ENCODE measurements at regions not wholly inside any gene's neighbourhood (a gene's known extent, or its start where the extent isn't known, plus 50 kb on each side); places are given as distances from the start of the nearest gene placed in this dataset.

- no peak for DNase-seq
These were observed 613.7 kb upstream of the B3GALT2 start for GRCh38 chr1:193799948-193800690.

- DNase-seq, result no peak
These were observed 613.0 kb upstream of the B3GALT2 start for GRCh38 chr1:193799371-193799770.

DNA sequence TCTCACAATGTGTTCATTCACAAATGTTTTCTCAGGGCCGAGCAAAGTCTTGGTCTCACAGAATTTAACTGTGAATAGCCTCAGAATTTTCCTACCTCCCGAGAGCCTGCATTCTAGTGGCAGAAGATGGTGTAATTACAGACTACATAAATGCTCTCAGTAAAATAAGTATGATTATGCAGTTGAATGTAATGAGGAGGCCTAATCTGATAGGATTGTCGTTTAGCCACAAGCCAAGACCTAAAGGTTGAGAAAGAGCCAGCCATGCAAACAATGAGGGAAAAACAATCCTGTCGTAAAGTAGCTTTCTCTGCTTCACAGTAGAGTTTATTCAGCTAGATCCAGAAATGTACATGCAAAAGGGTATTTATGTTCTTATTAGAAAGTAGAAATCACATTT lies 607.8 kb upstream of the B3GALT2 start:
- DNase-seq, result no peak

- no peak for DNase-seq
These were observed 605.3 kb upstream of the B3GALT2 start for GRCh38 chr1:193791746-193792145.

GRCh38 chr1:193787061-193787460 lies 600.6 kb upstream of the B3GALT2 start:
- peak; percentile 9 for DNase-seq

GRCh38 chr1:193785850-193786420 lies 599.5 kb upstream of the B3GALT2 start:
- DNase-seq, result no peak

GRCh38 chr1:193774536-193775323 lies 588.3 kb upstream of the B3GALT2 start:
- no peak for DNase-seq

DNA sequence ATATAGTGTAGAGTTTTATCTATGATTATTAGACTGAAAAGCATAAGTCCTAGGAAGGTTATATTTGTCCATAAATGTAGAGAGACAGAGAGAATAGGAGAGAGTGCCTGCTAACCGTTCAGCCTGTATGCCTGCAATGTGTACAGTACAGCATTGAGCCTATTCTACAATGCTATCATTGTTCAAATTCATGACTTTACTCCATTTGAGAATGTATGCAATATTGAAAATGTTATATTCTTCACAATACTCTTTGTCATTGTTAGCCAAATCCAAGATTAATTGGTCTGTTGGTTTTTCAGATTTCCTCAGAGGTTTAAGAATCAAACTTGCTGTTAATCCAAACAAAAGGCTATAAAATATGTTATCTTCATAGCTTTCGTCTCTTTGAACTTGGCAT lies 585.2 kb upstream of the B3GALT2 start:
- no peak for DNase-seq

- peak; percentile 74 for DNase-seq
These were observed 583.2 kb upstream of the B3GALT2 start for GRCh38 chr1:193769651-193770050.

- DNase-seq, result peak; percentile 19
These were observed 581.5 kb upstream of the B3GALT2 start for GRCh38 chr1:193767886-193768285.

- peak; percentile 9 for DNase-seq
These were observed 579.9 kb upstream of the B3GALT2 start for GRCh38 chr1:193766329-193766728.

GRCh38 chr1:193763266-193763665 lies 576.9 kb upstream of the B3GALT2 start:
- DNase-seq, result no peak

- no peak for DNase-seq
These were observed 575.8 kb upstream of the B3GALT2 start for GRCh38 chr1:193762236-193762635.

DNA sequence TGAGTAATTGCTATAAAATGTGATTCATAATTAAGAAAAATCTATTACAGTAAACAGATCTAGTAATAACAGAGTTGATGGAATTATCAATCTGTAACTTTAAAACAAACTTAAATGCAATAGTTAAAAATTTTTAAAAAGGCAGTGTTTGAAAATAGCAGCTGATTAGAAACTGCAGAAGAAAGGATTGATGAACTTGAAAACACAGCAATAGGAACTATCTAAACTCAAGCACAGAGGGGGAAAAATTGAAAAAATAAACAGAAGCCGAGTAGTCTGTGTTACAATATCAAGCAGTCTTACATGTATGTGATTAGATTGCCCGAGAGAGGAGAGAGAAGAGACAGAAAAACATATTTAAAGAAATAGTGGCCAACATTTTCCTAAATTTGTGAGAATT lies 569.0 kb upstream of the B3GALT2 start:
- no peak for DNase-seq

- DNase-seq, result peak; percentile 63
These were observed 568.5 kb upstream of the B3GALT2 start for GRCh38 chr1:193754732-193755427.

DNA sequence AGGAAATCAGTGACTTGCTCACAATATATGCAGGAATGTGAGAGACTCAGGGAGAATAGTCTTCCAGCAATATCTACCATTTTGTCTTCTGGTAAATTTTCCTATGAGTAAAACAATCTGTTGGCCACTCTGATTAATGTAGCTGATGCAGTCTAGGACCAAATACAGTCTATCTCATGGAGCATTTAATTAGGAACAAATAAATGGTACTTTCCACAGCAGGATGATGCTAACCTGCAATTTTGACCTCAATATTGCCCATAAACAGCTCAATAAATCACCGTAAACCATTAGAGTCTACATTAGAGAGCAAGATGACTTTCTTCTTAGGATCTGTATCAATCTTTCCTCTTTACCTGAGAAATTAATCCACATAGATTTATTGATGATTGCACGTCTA lies 567.7 kb upstream of the B3GALT2 start:
- no peak for DNase-seq

- DNase-seq, result no peak
These were observed 566.8 kb upstream of the B3GALT2 start for GRCh38 chr1:193753038-193753756.

- no peak for DNase-seq
These were observed 563.5 kb upstream of the B3GALT2 start for GRCh38 chr1:193749868-193750267.

DNA sequence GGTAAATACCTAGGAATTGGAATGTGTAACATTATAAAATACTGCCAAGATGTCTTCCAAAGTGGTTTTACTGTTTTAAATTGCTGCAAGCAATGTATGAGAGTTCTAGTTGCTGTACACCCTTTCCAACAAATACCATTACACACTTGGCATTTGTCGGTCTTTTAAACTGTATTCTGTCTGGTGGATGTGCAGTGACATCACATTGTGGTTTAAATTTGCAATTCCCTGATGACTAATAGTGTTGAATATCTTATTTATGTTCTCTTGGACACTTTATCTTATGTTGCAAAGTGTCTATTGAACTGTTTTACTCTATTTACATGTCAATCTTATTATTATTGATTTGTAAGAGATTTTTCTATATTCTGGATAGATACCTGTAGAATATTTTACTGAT lies 561.2 kb upstream of the B3GALT2 start:
- DNase-seq, result no peak

- no peak for DNase-seq
These were observed 554.8 kb upstream of the B3GALT2 start for GRCh38 chr1:193741228-193741627.

GRCh38 chr1:193740762-193741161 lies 554.3 kb upstream of the B3GALT2 start:
- DNase-seq, result no peak

GRCh38 chr1:193736507-193736906 lies 550.1 kb upstream of the B3GALT2 start:
- no peak for DNase-seq

DNA sequence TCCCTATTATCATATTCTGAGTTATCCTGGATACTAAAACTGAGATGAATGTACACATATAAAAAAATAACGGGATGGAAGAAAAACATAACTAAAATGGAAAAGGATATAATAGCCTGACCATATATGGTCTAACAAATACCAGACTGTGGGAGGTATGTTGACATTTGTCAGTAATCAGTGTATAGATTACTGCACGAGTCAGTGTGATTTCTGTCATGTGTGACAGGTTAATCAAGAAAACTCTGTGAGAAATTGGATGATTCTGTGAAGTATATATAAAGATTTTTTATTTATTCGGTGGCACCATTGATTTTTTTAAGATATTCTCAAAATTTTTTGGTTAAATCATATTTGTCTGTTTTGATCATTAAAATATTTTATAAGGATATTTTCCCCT lies 547.3 kb upstream of the B3GALT2 start:
- no peak for DNase-seq
